ENCODE measurements at regions not wholly inside any gene's neighbourhood (a gene's known extent, or its start where the extent isn't known, plus 50 kb on each side); places are given as distances from the start of the nearest gene placed in this dataset.
A peak's percentile ranks its signal among the peaks of the same experiment; 100 is the strongest.

DNA sequence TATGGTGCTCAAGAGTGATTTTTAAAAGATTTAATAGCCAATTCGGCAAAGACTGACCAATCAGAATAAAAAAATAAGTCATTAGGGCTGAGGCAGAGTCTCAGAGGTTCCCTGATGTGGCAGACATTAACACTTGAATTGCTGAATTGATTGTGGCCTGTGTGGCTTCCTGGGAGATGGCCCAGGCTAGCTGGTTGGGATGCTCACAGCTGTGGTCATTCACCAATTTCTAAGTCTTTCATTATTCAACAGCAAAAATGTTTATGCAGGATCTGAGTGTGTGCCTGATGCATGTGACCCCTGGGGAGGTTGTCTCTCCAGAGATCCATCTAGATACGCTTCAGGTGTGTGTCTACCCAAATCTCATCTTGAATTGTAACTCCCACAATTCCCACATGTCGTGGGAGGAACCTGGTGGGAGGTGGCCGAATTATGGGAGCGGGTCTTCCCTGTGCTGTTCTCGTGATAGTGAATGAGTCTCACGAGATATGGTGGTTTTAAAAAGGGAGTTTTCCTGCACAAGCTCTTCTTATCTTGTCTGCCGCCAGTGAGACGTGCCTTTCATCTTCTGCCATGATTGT lies 632.6 kb upstream of the SEMA6A start:
- Histone ChIP-seq H3K79me1 (ENCODE audit: insufficient read depth, low read depth, low read length, poor library complexity, severe bottlenecking) (no peaks in the 10 kb centered on the region), H3K9me3 (ENCODE audit: control insufficient read depth, low read depth, low read length) (no peaks in the 10 kb centered on the region), H3K4ac (ENCODE audit: low read depth, low read length) (no peak overlapping the region), H3K4me1 (ENCODE audit: insufficient read depth, low read length) (no peaks in the 10 kb centered on the region; the same call in none of the 2 replicates), H3K56ac (ENCODE audit: insufficient read length, low read depth, low read length) (no peak overlapping the region), H3K23ac (ENCODE audit: insufficient read length, low read depth, low read length) (no peak overlapping the region), H3T11ph (ENCODE audit: low read length) (no peak overlapping the region), H3K79me2 (ENCODE audit: insufficient read depth, low read length) (no peaks in the 10 kb centered on the region), H4K91ac (ENCODE audit: insufficient read length, low read depth, low read length) (no peak overlapping the region), H2BK120ac (ENCODE audit: low read depth, low read length, poor library complexity, severe bottlenecking) (no peak overlapping the region), H3K9ac (ENCODE audit: extremely low read depth, insufficient read length, low read length) (no peak overlapping the region), H2BK20ac (ENCODE audit: low read depth, low read length, poor library complexity, severe bottlenecking) (no peak overlapping the region), H4K20me1 (ENCODE audit: control insufficient read depth, insufficient read depth, insufficient read length) (no peaks in the 10 kb centered on the region), H2AK5ac (ENCODE audit: insufficient read length, low read length) (no peak overlapping the region), H2BK15ac (ENCODE audit: low read depth, low read length) (no peak overlapping the region), H3K27me3 (ENCODE audit: insufficient read depth, low read length) (no peaks in the 10 kb centered on the region), H2AFZ (ENCODE audit: low read length) (no peak overlapping the region), H4K8ac (replicated peaks; ENCODE audit: insufficient read length, low read depth, low read length) (no peak overlapping the region), H3K23me2 (ENCODE audit: insufficient read length, low read depth, low read length, poor library complexity, severe bottlenecking) (no peaks in the 10 kb centered on the region), H3K4me2 (ENCODE audit: insufficient read depth, insufficient read length, low read length) (no peak overlapping the region), H3K18ac (ENCODE audit: insufficient read length, low read depth, low read length) (no peak overlapping the region), H2BK12ac (ENCODE audit: insufficient read length, low read depth, low read length) (no peak overlapping the region), H3K14ac (ENCODE audit: insufficient read depth, low read length) (no peak overlapping the region), H2BK5ac (ENCODE audit: insufficient read length, low read length) (no peak overlapping the region), H3K27ac (ENCODE audit: insufficient read length, low read depth, low read length) (no peak overlapping the region), H4K5ac (ENCODE audit: insufficient read length, low read depth, low read length) (no peak overlapping the region)
- peaks cover 0 to 5% (median 4%) of the 10 kb centered on the region in 3 experiments; a peak in 3 of 7 replicates for H3K36me3 Mint-ChIP-seq (ENCODE audit: insufficient read depth in 1 of 3, low read depth in 3 of 3)
- peak; percentile 36 for DNase-seq
- WGBS (ENCODE audit: extremely low coverage, insufficient read length, low lambda C conversion rate) = no CpG with 5 or more reads among the region's 9 CpGs
- no peaks in the 10 kb centered on the region for H3K27me3 Mint-ChIP-seq (ENCODE audit: low read depth)
- no peak overlapping the region for H3K4me3 Mint-ChIP-seq
- H3K4me1 Mint-ChIP-seq = peaks cover 24 to 26% of the 10 kb centered on the region in 2 experiments
- peaks cover 0 to 4% of the 10 kb centered on the region in 2 experiments; a peak in 2 of 5 replicates for H3K9me3 Mint-ChIP-seq
- TF ChIP-seq, protein P1, sequence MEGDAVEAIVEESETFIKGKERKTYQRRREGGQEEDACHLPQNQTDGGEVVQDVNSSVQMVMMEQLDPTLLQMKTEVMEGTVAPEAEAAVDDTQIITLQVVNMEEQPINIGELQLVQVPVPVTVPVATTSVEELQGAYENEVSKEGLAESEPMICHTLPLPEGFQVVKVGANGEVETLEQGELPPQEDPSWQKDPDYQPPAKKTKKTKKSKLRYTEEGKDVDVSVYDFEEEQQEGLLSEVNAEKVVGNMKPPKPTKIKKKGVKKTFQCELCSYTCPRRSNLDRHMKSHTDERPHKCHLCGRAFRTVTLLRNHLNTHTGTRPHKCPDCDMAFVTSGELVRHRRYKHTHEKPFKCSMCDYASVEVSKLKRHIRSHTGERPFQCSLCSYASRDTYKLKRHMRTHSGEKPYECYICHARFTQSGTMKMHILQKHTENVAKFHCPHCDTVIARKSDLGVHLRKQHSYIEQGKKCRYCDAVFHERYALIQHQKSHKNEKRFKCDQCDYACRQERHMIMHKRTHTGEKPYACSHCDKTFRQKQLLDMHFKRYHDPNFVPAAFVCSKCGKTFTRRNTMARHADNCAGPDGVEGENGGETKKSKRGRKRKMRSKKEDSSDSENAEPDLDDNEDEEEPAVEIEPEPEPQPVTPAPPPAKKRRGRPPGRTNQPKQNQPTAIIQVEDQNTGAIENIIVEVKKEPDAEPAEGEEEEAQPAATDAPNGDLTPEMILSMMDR (conservative IDR thresholded peaks at IDR 0.05) = no peak
- peak overlapping the region in 1 of 3 experiments; percentile 39; a peak in 2 of 7 replicates for H3K27ac Mint-ChIP-seq
